AG04449 (cell line): ENCODE measurements at regions not wholly inside any gene's neighbourhood (a gene's known extent, or its start where the extent isn't known, plus 50 kb on each side); places are given as distances from the start of the nearest gene placed in this dataset.

Experiments used
- CTCF ChIA-PET: fragments of 350-600 bp; formaldehyde crosslinking; extraction: SDS; loops from one replicate; lab custom pipeline; 2021; ENCODE audit warnings: antibody characterized with exemption; lab: Yijun Ruan, JAX
- POLR2A ChIA-PET: fragments of 400-600, 350-600 bp; formaldehyde crosslinking; extraction: SDS; loops from one replicate; lab custom pipeline; 2020; ENCODE audit warnings: antibody characterized with exemption, inconsistent platforms; lab: Yijun Ruan, JAX
- DNase-seq: peaks from one replicate; pipeline ENCODE4 v3.0.0-alpha.2; 2010; ENCODE audit warnings: low read depth, low spot score
- H3K4me3 ChIP-seq: 2 replicates; pipeline ENCODE4 v1.5.1; 2011; ENCODE audit warnings: low read depth, mild to moderate bottlenecking, control low read depth, low read length
- TF ChIP-seq, protein P1 (sequence below): IDR thresholded peaks from one replicate; pipeline ENCODE4 v1.5.1; 2011; ENCODE audit warnings: mild to moderate bottlenecking, moderate library complexity, low read length, control low read depth, inconsistent platforms; ENCODE audit not compliant: insufficient read depth; ENCODE audit errors: missing control alignments

DNA sequence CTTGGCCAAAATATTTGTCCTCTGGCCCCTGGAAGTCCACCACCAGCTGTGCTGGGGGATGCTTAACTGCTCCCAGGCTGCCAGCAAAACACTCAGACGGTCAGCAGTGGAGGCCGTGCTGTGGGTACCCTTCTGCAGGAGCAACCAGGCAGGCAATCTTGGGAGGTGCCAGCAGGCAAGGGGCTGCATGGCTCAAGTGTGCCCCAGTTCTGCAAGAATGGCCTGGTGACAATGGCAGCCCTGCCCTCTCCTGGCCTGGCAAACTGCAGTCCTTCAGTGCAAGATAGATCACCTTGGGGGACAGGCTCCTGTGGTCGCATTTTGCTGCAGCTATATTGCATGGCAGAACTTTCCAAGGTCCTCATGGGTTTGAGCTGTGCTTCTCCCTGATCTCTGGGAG lies 728.3 kb downstream of the TMTC2 start:
- TF ChIP-seq, protein P1, sequence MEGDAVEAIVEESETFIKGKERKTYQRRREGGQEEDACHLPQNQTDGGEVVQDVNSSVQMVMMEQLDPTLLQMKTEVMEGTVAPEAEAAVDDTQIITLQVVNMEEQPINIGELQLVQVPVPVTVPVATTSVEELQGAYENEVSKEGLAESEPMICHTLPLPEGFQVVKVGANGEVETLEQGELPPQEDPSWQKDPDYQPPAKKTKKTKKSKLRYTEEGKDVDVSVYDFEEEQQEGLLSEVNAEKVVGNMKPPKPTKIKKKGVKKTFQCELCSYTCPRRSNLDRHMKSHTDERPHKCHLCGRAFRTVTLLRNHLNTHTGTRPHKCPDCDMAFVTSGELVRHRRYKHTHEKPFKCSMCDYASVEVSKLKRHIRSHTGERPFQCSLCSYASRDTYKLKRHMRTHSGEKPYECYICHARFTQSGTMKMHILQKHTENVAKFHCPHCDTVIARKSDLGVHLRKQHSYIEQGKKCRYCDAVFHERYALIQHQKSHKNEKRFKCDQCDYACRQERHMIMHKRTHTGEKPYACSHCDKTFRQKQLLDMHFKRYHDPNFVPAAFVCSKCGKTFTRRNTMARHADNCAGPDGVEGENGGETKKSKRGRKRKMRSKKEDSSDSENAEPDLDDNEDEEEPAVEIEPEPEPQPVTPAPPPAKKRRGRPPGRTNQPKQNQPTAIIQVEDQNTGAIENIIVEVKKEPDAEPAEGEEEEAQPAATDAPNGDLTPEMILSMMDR = no peak
- POLR2A ChIA-PET = no interaction called here
- CTCF ChIA-PET = no interaction called here
- no peak for DNase-seq
- no peak overlapping the region for H3K4me3 ChIP-seq

DNA sequence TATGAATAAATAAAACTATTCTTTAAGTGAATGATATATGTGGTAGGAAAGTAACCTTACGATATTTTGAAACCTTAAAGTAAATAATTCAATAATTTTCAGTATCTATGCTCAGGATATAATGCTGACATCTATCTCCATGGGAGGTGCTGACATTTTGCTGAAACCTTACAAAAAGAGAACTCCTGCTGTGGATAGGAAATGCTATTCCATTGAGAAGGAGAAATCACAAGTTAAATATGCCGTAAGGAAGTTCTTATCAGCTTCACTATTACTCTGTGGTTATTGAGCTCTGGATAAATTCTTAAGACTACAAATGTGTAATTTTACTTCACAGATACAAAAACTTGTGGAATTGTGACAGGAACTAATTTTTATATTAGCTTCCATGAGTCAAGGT lies 722.1 kb downstream of the TMTC2 start:
- TF ChIP-seq, protein P1 = no peak
- ChIA-PET POLR2A (no interaction called here), CTCF (no interaction called here)
- DNase-seq = no peak
- no peak overlapping the region for H3K4me3 ChIP-seq

DNA sequence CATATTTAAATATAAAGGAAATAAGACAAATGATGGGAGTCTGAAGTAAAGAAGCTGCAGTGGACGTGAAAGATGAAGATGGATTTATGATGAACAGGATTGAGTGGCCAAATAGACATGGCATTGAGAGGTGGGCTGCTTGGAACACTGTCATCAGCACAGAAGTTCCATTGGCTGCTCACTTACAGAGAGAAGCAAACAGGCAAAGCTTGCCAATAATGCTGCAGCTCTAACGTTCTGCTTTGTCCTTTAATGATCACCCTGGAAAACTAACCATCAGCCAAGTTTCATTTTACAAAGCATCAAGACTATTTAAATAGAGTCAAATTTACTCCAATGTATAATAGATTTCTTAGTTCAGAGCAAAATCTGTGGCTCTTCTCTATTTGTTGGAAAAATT lies 721.4 kb downstream of the TMTC2 start:
- no peak overlapping the region for H3K4me3 ChIP-seq
- no peak for DNase-seq
- ChIA-PET POLR2A (no interaction called here), CTCF (no interaction called here)
- TF ChIP-seq, protein P1 = no peak

DNA sequence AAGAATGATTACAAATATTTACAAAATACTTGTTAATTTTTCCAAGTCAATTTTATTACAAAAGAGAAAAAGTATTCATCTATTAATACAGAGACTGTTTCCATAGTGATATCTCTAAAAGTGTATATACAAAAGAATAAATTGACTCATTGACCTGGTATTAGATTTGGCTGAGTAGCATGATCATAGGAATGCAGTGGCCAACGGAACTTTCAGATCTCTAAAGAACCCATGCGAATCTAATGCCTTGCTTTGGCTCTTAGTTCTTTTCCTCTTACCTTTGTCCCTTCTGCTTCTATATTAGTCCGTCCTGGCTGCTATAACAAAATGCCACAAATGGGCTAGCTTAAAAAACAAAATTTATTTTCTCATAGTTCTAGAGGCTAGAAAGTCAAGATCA lies 717.8 kb downstream of the TMTC2 start:
- DNase-seq = no peak

DNA sequence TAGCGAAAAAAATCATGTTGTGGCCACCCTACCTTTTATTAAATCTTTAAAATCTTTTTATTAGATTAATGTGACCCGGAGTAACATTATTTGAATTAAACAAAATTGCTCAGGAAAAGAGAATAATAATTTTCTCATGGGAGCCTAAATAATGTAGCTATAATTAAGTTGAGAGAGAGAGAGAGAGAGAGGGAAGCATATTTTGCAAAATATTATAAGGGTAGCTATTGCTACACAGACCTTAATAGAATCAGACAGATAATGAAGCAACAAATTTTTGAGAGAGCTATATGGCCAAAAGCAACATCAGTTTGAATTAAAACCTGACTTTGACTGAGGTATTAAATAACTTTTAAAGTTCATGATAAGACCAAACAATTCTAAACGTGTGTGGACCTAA lies 703.5 kb downstream of the TMTC2 start:
- TF ChIP-seq, protein P1 = no peak
- DNase-seq = no peak
- no peak overlapping the region for H3K4me3 ChIP-seq
- ChIA-PET POLR2A (no interaction called here), CTCF (no interaction called here)

More for the DNA sequence above, 717.8 kb downstream of the TMTC2 start:
- TF ChIP-seq, protein P1 = no peak
- no peak overlapping the region for H3K4me3 ChIP-seq
- POLR2A ChIA-PET = no interaction called here
- CTCF ChIA-PET = no interaction called here

DNA sequence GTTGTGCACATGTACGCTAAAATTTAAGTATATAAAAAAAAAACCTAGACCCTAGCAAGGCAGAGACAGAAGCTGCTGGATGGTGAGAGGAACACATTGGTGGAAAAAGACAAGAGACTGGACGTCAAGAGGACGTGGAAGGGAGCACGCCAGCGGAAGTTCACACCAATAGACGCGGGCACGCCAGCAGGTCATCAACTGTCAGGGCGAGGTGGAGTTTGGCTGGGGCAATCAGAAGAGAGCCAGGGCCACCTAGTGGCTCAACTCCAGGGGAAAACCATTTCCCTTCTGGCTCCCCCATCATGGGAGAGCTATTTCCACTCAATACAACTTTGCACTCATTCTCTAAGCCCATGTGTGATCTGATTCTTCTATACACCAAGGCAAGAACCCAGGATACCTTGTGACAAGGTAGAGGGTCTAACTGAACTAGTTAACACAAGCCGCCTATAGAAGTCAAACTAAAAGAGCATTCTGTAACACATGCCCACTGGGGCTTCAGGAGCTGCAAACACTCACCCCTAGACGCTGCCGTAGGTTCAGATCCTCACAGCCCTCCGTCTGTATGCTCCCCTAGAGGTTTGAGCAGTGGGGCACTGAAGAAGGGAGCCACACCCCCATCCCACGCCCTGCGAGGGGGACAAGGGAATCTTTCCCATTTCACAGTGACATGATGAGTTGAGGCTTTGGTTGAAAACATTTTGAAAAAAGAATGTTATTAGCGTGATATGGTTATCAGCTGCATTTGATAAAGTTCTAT lies 702.7 kb downstream of the TMTC2 start:
- CTCF ChIA-PET = no interaction called here
- DNase-seq = no peak
- TF ChIP-seq, protein P1 = no peak
- POLR2A ChIA-PET = no interaction called here
- no peak overlapping the region for H3K4me3 ChIP-seq
